ENCODE measurements at regions not wholly inside any gene's neighbourhood (a gene's known extent, or its start where the extent isn't known, plus 50 kb on each side); places are given as distances from the start of the nearest gene placed in this dataset.

- TF ChIP-seq CTCF (IDR thresholded peaks at IDR 0.05) (no peak), POLR2A (IDR thresholded peaks at IDR 0.05) (no peak)
Observed at GRCh38 chr14:50049703-50050570, 66.4 kb downstream of the VCPKMT start.

All from lower leg skin (tissue), 3 donors.